ENCODE measurements at regions not wholly inside any gene's neighbourhood (a gene's known extent, or its start where the extent isn't known, plus 50 kb on each side); places are given as distances from the start of the nearest gene placed in this dataset.
A peak's percentile ranks its signal among the peaks of the same experiment; 100 is the strongest.

DNA sequence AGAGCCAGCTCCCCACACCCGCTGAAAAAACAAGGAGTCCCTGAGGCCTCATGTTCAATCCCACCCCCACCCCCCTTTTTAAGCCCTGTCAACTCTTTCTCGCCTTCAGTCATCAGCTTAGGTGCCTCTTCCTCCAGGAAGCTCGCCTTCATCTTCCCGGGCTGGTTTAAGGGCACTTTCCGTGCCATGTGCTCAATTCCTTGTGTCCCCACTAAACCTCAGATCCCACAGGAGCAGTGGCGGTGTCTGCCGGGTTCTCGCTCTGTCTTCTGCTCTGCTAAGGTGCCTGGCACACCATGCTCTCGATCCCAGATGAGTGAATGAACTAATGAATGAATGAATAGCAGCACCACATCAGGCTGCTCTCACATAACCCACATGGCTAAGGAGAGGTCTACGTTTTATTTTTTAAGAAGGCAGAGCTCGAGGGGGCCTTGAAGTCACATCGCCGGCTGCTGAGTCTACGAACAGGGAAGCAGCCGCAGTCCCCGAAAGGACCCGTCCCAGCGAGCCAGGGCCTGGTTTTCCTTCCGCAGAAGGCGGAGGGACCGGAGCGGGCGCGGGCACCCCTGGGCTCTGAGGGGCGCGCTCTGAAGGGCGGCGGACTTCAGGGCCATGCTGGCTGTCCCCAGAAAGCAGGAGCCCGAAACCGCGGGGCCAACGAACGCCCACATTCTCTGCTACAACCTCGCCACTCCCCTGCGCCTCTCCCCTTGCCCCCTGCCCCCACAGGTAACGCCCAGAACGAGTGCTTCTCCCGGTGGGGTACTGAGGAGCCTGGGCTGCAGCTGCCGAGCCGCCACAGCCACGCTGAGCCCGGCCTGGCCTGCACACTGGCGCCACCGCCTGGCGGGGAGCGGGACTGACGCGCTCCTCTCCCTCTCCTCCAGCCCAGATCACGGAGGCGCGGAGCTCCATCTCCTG lies 73.4 kb upstream of the KCNMA1 start:
- peak in 3 of 4 donors; percentile 26 to 37 (median 28) for DNase-seq (ENCODE audit: low read depth in 4 of 4, low spot score in 2 of 4)

DNA sequence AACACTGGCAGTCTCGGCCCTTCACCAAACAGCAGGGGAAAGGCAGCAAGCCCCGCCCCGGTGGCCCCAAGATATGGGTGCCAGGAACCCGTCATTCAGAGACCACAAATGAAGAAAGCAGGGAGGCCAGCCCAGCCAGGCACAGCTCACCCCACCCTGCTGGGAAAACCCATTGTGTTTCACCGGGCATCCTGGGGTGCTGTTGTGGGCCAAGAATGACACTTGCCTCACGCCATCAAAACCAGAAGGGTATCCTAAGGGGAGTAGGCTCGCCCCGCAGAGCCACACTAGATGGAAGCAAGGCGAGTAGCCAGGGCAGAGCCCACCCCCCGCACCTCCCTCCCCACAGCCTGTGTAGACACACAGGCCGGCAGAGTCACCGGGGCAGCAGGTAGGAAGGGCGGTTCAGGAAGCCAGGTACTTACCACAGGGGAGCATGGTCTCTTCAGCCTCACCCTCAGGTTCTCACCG lies 72.5 kb upstream of the KCNMA1 start:
- no peak for DNase-seq (ENCODE audit: low read depth in 4 of 4, low spot score in 2 of 4)

DNA sequence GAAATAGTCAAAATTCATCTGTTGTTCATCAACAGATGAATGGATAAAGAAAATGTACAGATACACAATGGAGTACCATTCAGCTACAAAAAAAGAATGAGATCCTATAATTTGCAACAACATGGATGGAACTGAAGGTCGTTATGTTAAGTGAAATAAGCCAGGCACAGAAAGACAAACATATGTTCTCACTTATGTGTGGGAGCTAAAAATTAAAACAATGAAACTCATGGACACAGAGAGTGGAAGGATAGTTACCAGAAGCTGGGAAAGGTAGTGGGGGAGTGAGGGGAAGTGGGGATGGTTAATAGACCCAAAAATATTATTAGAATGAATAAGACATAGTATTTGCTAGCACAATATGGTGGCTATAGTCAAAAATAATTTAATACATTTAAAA lies 70.0 kb upstream of the KCNMA1 start:
- no peak for DNase-seq (ENCODE audit: low read depth in 4 of 4, low spot score in 2 of 4)

DNA sequence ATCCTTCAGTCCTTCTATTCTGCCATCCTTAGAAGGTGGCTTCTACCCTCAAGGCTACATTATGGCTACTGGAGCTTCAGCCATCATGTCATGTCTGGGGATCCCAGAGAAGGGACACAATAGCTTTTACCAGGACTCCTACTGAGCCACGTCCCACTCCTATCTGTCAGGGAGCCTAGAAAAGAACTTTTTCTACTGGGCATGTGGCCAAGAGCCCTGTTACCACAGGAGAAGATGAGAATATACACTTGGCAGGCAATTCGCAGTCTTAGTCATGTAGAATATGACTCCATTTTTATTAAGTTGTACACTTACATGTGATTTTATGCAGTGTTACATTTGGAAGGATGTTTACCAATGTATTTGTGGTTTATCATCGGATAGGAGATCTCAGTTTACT lies 64.6 kb upstream of the KCNMA1 start:
- no peak for DNase-seq (ENCODE audit: low read depth in 4 of 4, low spot score in 2 of 4)

DNA sequence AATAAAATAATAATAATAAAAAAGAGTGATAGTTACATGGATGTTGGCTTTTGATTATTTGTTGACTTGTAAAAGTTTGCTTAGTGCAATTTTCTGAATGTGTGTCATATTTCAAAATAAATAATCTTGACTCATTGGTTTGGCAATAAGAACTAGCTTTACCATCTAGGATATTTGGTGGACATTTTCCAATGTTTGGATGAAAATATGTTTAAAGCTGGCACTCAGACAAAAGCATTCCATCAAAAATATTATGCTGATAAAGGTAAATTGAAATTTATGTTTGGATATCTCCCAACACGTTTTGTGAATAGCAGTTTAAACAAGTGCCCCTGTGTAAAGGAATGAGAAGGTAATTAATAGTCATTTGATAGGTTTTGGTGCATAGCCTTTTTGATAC lies 62.5 kb upstream of the KCNMA1 start:
- DNase-seq (ENCODE audit: low read depth in 4 of 4, low spot score in 2 of 4), result no peak

DNA sequence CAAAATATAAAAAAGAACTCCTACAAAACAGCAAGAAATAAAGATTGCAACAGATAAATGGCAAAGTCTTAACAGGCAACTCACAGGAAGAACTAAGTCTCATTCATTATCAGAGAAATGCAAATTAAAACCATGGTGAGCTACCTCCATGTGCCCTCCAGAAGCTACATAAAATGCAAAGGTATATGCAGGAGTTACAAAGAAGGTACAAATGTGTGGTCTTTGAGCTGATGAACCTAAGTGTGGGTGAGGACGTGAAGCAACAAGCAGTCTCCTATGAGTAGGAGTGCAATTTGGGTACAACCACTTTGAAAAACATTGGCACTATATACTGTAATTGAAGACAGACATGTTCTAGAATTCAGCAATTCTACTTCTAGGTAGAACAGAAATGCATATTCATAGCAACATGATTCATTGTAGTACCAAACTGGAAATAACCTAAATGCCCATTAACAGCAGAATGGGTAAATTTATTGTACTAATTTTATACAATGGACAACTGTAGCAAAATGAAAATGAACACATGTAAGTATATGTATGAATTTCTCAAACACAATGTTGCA lies 61.6 kb upstream of the KCNMA1 start:
- DNase-seq (ENCODE audit: low read depth in 4 of 4, low spot score in 2 of 4), result no peak

DNA sequence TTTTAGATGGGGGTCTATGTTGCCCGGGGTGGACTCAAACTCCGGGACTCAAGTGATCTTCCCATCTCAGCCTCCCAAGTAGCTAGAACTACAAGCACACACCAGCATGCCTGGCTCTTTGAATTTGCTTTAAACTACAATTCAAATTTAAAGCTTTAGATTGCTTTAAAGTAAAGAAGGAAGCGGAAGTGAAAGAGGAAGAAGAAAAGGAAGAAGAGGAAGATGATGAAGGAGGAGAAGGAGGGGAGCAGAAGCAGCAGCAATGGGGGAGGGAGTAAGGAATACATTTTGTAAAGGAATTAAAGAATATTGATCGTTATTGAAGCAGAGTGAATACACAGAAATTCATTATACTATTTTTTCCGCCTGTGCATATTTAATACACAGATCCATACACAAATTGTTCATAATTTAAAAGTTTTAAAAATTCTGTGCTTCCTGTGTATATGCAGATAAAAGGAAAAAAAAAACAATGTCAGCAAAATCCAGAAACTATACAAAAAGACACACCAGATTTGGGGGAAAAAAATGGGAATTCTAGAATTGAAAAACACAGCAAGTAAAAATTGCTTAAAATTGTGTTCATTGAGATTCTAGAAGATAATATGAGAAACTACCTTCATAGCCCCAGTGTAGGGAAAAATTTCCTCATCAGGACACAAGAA lies 60.8 kb upstream of the KCNMA1 start:
- no peak for DNase-seq (ENCODE audit: low read depth in 4 of 4, low spot score in 2 of 4)

DNA sequence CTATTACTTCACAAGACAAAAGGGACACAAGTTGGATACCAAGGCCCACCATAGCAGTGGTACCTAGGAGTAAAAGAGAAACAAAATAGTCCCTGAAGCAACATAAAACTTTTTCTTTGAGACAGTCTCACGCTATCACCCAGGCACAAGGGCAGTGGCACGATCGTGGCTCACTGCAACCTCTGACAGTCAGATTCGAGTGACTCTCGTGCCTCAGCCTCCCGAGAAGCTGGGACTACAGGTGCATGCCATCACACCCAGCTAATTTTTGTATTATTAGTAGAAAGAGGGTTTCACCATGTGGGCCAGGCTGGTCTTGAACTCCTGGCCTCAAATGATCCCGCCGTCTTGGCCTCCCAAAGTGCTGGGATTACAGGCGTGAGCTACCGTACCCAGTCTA lies 59.0 kb upstream of the KCNMA1 start:
- DNase-seq (ENCODE audit: low read depth in 4 of 4, low spot score in 2 of 4), result no peak

DNA sequence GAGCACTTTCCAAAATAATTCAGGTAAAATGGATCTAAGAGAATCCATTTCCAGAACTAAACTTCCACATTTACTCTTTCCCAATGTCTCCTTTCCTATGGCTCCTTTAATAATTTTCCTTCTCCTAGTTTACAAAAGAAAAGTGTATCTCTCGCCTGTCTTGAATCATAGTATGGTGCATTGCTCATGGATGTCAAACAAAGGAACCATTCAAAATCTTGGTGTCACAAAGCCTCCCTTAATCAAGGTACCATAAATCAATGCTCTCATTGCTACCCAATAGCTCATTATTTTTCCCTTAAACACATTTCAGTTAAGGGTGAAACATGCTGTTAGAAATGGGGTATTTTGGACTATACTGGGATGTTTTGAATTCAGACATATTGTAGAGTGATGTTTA lies 57.6 kb upstream of the KCNMA1 start:
- DNase-seq (ENCODE audit: low read depth in 4 of 4, low spot score in 2 of 4), result no peak

DNA sequence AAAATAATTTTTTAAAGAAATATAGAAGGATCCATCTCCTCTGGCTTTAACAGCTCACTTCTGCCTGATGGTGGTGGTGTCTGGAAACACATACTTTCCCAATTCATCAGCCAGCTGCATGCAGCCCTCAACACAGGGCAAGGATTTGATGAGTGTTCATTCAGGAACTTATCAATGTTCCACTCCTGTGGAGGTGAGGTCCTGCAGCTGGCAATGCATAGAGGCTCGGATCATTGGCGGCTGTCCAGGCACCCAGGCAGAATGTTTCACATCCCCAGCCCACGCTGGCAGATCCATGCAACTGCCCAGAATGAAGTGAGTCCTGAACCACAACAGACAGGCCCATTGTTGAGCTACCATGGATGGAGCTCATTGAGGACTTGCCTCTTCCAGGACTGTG lies 55.2 kb upstream of the KCNMA1 start:
- no peak for DNase-seq (ENCODE audit: low read depth in 4 of 4, low spot score in 2 of 4)

DNA sequence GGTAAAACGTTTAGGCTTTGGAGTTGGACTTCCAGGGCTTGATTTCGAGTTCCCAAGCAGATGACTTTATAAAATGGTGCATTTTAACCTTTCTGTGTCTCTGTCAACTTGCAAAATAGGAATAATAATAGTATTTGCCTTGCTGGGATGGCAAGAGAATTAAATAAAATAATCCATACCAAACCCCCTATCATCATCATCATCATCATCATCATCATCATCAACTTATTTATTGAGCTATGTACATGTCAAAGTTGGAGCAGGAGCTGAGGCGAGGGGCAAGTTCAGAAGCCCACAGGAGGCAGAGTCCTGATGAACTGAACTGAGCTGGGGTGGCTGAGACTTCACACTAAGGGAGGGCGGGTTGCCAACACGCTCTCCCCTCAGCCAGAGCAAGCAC lies 51.7 kb upstream of the KCNMA1 start:
- no peak for DNase-seq (ENCODE audit: low read depth in 4 of 4, low spot score in 2 of 4)

DNA sequence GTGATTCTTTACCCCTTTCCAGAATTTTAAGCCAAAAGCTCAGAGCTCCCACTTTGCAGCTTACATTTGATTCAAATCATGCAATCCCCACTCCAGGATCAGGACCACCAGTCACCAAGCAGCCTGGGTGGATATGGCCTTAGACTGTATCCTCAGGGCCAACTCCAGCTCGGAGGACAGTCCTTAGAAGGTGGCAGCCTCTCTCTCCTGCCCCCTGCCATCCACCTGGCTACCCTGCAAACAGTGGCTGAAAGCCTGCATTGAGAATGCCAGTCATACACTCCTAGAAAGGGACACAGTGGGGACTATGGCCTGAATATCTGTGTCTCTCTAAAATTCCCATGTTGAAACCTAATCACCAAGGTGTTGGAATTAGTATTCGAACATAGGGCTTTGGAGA lies 50.0 kb upstream of the KCNMA1 start:
- DNase-seq (ENCODE audit: low read depth in 4 of 4, low spot score in 2 of 4), result no peak
